ENCODE measurements at regions not wholly inside any gene's neighbourhood (a gene's known extent, or its start where the extent isn't known, plus 50 kb on each side); places are given as distances from the start of the nearest gene placed in this dataset.

GRCh38 chr14:53237488-53237887 lies 84.4 kb upstream of the DDHD1 start:
- TF ChIP-seq CTCF (IDR thresholded peaks at IDR 0.05; ENCODE audit: insufficient read depth, low read length, missing control alignments) = no peak
- no peak overlapping the region for H3K4me3 ChIP-seq (ENCODE audit: low read depth, low read length)
- DNase-seq (ENCODE audit: low read depth, low spot score) = no peak
- POLR2A ChIA-PET = no interaction called here
- CTCF ChIA-PET = no interaction called here

- ChIA-PET POLR2A (no interaction called here), CTCF (no interaction called here)
- TF ChIP-seq CTCF (IDR thresholded peaks at IDR 0.05; ENCODE audit: insufficient read depth, low read length, missing control alignments) = no peak
- no peak overlapping the region for H3K4me3 ChIP-seq (ENCODE audit: low read depth, low read length)
- DNase-seq (ENCODE audit: low read depth, low spot score) = no peak
Measured at GRCh38 chr14:53236708-53237107, 83.6 kb upstream of the DDHD1 start.

- CTCF ChIA-PET = no interaction called here
- TF ChIP-seq CTCF (IDR thresholded peaks at IDR 0.05; ENCODE audit: insufficient read depth, low read length, missing control alignments) = no peak
- H3K4me3 ChIP-seq (ENCODE audit: low read depth, low read length) = no peak overlapping the region
- no peak for DNase-seq (ENCODE audit: low read depth, low spot score)
- POLR2A ChIA-PET = no interaction called here
Measured at GRCh38 chr14:53231171-53231570, 78.0 kb upstream of the DDHD1 start.

GRCh38 chr14:53228966-53229365 lies 75.8 kb upstream of the DDHD1 start:
- no peak for TF ChIP-seq CTCF (IDR thresholded peaks at IDR 0.05; ENCODE audit: insufficient read depth, low read length, missing control alignments)
- POLR2A ChIA-PET = no interaction called here
- no peak for DNase-seq (ENCODE audit: low read depth, low spot score)
- CTCF ChIA-PET = no interaction called here
- H3K4me3 ChIP-seq (ENCODE audit: low read depth, low read length) = no peak overlapping the region

GRCh38 chr14:53227154-53227718 lies 74.1 kb upstream of the DDHD1 start:
- TF ChIP-seq CTCF (IDR thresholded peaks at IDR 0.05; ENCODE audit: insufficient read depth, low read length, missing control alignments) = no peak
- ChIA-PET POLR2A (no interaction called here), CTCF (no interaction called here)
- no peak overlapping the region for H3K4me3 ChIP-seq (ENCODE audit: low read depth, low read length)
- no peak for DNase-seq (ENCODE audit: low read depth, low spot score)

GRCh38 chr14:53226553-53226952 lies 73.4 kb upstream of the DDHD1 start:
- no peak overlapping the region for H3K4me3 ChIP-seq (ENCODE audit: low read depth, low read length)
- no peak for TF ChIP-seq CTCF (IDR thresholded peaks at IDR 0.05; ENCODE audit: insufficient read depth, low read length, missing control alignments)
- DNase-seq (ENCODE audit: low read depth, low spot score) = no peak
- ChIA-PET CTCF (no interaction called here), POLR2A (no interaction called here)
